RWPE1 (cell line): ENCODE measurements at regions not wholly inside any gene's neighbourhood (a gene's known extent, or its start where the extent isn't known, plus 50 kb on each side); places are given as distances from the start of the nearest gene placed in this dataset.

Experiments
- CTCF ChIA-PET: fragments of 350-600 bp; sonication (Branson Sonifier 250); formaldehyde crosslinking; extraction: SDS; loops from one replicate; lab custom pipeline; 2021; lab: Yijun Ruan, JAX
- POLR2A ChIA-PET: fragments of 400-600 bp; formaldehyde crosslinking; extraction: SDS; loops from one replicate; lab custom pipeline; 2020; ENCODE audit warnings: antibody characterized with exemption; ENCODE audit not compliant: low non-redundant PET; lab: Yijun Ruan, JAX
- DNase-seq: peaks from one replicate; pipeline ENCODE4 v3.0.0; 2012; ENCODE audit warnings: low spot score
- H3K27ac ChIP-seq: fragments of 450-650 bp; 2 replicates; pipeline ENCODE4 v1.5.1; 2017
- TF ChIP-seq, protein P1 (sequence below): fragments of 450-650 bp; conservative IDR thresholded peaks from 2 replicates; pipeline ENCODE4 v1.5.1; 2017; ENCODE audit warnings: low read depth, mild to moderate bottlenecking

GRCh38 chr2:103324671-103325070, 562.8 kb downstream of the TMEM182 start:
- TF ChIP-seq, protein P1, sequence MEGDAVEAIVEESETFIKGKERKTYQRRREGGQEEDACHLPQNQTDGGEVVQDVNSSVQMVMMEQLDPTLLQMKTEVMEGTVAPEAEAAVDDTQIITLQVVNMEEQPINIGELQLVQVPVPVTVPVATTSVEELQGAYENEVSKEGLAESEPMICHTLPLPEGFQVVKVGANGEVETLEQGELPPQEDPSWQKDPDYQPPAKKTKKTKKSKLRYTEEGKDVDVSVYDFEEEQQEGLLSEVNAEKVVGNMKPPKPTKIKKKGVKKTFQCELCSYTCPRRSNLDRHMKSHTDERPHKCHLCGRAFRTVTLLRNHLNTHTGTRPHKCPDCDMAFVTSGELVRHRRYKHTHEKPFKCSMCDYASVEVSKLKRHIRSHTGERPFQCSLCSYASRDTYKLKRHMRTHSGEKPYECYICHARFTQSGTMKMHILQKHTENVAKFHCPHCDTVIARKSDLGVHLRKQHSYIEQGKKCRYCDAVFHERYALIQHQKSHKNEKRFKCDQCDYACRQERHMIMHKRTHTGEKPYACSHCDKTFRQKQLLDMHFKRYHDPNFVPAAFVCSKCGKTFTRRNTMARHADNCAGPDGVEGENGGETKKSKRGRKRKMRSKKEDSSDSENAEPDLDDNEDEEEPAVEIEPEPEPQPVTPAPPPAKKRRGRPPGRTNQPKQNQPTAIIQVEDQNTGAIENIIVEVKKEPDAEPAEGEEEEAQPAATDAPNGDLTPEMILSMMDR: no peak
- no peak overlapping the region for H3K27ac ChIP-seq
- ChIA-PET POLR2A (no interaction called here), CTCF (interaction anchor here (0.7 kb wide), 1 partner anchor 13 kb away, joined by 3 read pairs; no protein-coding TSS in a partner anchor)
- DNase-seq: no peak

GRCh38 chr2:103327386-103327785, 565.6 kb downstream of the TMEM182 start:
- ChIA-PET CTCF (interaction anchor here (0.7 kb wide), 1 partner anchor 1522 kb away, joined by 5 read pairs; no protein-coding TSS in a partner anchor), POLR2A (no interaction called here)
- no peak for DNase-seq
- no peak overlapping the region for H3K27ac ChIP-seq
- TF ChIP-seq, protein P1: no peak

DNA sequence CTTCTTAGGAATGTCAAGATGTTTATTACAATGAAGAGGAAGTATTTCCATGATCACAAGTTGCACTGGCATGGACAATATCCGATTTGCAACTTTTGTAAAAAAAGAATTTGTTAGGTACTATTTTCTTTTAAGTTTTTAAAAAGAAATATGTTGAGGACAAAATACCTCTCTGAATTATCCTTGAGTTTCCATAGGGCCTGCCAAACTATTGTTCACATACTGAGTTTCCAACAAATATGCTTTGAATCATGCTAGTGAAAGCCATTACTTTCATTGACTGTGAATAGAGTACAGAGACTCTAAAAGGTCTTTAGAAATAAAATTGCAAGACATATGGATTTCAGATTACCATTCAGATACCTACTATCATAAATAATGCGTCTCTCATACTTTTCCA, 566.1 kb downstream of the TMEM182 start:
- TF ChIP-seq, protein P1: no peak
- POLR2A ChIA-PET: no interaction called here
- H3K27ac ChIP-seq: no peak overlapping the region
- no peak for DNase-seq
- CTCF ChIA-PET: no interaction called here

DNA sequence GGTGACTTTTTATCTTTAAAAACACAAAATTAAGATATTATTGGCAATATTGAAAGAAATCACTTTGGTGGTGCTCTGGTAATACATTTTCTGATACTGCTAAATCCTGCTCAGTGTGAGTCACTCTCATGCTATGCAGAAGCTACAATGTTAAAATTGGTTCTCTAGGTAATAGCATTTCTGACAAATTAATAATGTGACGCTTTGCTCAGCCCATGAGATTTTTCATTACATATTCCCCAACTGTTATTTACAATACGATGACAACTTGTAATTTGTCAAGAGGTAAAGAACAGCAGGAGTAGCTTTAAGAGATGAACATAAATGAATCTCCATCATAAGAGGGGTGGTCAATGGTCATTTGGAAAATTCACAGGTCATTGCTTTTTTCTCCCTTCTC, 573.6 kb downstream of the TMEM182 start:
- DNase-seq: no peak
- TF ChIP-seq, protein P1: no peak
- ChIA-PET POLR2A (no interaction called here), CTCF (interaction anchor here (0.6 kb wide), 1 partner anchor 55 kb away, joined by 3 read pairs; no protein-coding TSS in a partner anchor)
- no peak overlapping the region for H3K27ac ChIP-seq

DNA sequence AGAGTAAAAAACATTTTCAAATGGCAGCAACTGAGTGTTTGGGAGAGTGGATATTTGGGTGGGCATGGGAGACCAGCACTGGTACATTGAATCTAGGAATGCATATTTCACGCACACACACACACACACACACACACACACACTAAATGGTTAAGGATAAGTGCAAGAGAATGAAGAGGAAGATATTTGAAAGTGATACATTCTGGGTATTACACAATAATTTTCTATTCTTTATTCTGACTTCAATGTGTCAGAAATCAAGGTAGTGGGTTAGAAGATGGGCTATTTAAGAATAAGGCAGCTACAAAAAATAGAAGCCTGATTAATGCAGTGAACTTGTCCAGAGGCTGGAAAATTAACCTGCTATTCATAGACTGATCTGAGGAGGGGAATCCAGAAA, 577.0 kb downstream of the TMEM182 start:
- ChIA-PET CTCF (interaction anchor here (0.7 kb wide), 1 partner anchor 69 kb away, joined by 3 read pairs; no protein-coding TSS in a partner anchor), POLR2A (no interaction called here)
- no peak overlapping the region for H3K27ac ChIP-seq
- no peak for DNase-seq
- TF ChIP-seq, protein P1: no peak

DNA sequence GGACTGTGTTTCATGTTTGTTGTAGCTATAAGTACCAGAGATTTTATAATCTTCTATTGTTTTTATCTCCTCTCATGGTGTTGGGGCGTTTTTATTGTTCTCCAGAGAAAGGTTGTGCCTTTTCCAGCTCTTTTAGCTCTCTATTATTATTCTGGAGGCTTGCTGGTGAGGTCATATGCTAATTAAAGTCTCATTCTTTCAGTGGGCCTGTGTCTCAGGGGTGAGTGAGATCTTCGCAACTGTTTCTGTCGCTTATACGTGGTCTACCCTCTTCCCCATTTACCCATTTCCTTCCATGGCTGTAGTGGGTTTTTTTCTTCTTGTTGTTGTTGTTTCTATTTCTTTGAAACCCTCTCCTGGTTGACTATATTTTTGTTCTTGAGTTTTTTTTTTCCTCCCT, 584.9 kb downstream of the TMEM182 start:
- H3K27ac ChIP-seq: no peak overlapping the region
- POLR2A ChIA-PET: no interaction called here
- CTCF ChIA-PET: no interaction called here
- TF ChIP-seq, protein P1: no peak
- DNase-seq: no peak

GRCh38 chr2:103353774-103354173, 591.9 kb downstream of the TMEM182 start:
- no peak for DNase-seq
- TF ChIP-seq, protein P1: no peak
- no peak overlapping the region for H3K27ac ChIP-seq
- POLR2A ChIA-PET: no interaction called here
- CTCF ChIA-PET: no interaction called here
